ENCODE measurements at regions not wholly inside any gene's neighbourhood (a gene's known extent, or its start where the extent isn't known, plus 50 kb on each side); places are given as distances from the start of the nearest gene placed in this dataset.

DNA sequence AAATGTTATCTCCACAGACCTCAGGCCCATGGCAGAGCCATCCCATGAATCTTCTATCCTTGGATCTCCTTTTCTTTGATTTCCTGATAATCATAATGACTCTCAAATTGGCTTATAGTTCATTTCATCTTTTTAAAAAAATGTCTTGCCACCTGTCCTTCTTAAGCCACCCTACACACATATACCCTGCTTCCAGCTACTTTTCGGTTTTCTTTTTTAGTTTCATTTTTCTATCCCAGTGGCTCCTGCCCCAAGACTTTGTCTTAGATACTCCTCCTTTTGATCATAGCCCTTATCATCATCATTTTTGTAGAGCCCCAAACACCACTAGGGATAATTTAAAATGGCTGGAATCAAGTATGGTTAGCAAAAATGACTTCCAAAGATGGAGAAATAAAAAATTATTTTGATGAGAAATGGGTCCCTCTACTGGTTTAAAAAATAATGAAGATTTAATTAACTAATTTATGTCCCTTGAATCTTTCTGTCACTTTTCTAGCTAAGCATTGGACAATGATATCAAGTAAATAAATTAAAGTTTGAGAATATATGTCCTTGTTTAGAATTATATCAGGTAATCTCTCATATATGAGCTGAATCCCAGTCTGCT, 277.3 kb upstream of the SEMA3D start:
- no peak for ATAC-seq
- DNase-seq (ENCODE audit: missing footprints): no peak
- intact Hi-C loops (cut with DNase I): no loop called here

GRCh38 chr7:85462671-85463070, 275.8 kb upstream of the SEMA3D start:
- intact Hi-C loops (cut with DNase I): no loop called here
- peak; percentile 22 for DNase-seq (ENCODE audit: missing footprints)
- no peak for ATAC-seq

DNA sequence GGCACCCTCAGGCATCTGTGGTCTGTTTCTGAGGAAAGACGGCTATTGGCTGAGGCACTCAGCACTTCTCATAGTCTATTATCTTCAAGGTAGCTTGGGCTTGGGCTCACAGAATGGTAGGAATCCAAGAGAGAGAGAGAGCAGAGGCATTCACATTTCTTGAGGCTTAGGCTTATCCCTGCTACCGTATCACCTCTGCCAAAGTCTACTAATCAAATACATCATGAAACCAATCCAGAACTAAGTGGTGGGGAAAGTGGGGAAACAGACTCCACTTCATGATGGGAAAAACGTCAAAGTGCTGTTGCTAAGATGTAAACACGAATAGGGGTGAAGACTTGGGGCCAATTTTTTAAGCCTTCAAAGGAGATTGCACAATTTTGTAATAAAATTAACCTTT, 271.1 kb upstream of the SEMA3D start:
- ATAC-seq: no peak
- intact Hi-C loops (cut with DNase I): no loop called here
- no peak for DNase-seq (ENCODE audit: missing footprints)

DNA sequence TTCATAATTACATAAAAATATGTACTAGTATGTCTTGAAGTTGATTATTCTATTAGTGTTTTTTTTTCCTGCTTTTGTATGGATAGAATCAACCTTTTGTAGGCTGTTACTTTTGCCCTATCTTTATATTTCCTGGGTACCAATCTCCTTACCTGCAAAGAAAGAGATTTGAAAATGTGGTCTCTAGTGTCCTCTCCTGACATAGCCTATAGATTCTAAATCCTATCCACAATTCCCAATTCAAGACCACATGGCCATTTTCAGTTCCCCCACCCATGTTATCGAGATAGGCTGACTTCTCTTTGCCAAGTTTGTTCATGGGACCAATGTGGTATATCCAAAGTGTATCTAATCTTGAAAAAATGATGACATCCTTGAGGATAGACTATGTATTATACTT, 269.4 kb upstream of the SEMA3D start:
- intact Hi-C loops (cut with DNase I): no loop called here

GRCh38 chr7:85454904-85455303, 268.0 kb upstream of the SEMA3D start:
- no peak for DNase-seq (ENCODE audit: missing footprints)
- intact Hi-C loops (cut with DNase I): no loop called here
- no peak for ATAC-seq

More for the DNA sequence above, 269.4 kb upstream of the SEMA3D start:
- no peak for DNase-seq (ENCODE audit: missing footprints)
- no peak for ATAC-seq

GRCh38 chr7:85452674-85453073, 265.8 kb upstream of the SEMA3D start:
- no peak for DNase-seq (ENCODE audit: missing footprints)
- intact Hi-C loops (cut with DNase I): no loop called here

GRCh38 chr7:85449478-85449877, 262.6 kb upstream of the SEMA3D start:
- ATAC-seq: no peak
- DNase-seq (ENCODE audit: missing footprints): no peak
- intact Hi-C loops (cut with DNase I): no loop called here

More at GRCh38 chr7:85452674-85453073, 265.8 kb upstream of the SEMA3D start:
- ATAC-seq: no peak

GRCh38 chr7:85447004-85447403, 260.1 kb upstream of the SEMA3D start:
- DNase-seq (ENCODE audit: missing footprints) (no peak), ATAC-seq (no peak)
- intact Hi-C loops (cut with DNase I): no loop called here

GRCh38 chr7:85426487-85426960, 239.7 kb upstream of the SEMA3D start:
- intact Hi-C loops (cut with DNase I): no loop called here
- no peak for DNase-seq (ENCODE audit: missing footprints)
- ATAC-seq: no peak

GRCh38 chr7:85424298-85424697, 237.4 kb upstream of the SEMA3D start:
- intact Hi-C loops (cut with DNase I): no loop called here
- no peak for DNase-seq (ENCODE audit: missing footprints)
- no peak for ATAC-seq

- ATAC-seq (no peak), DNase-seq (ENCODE audit: missing footprints) (no peak)
- intact Hi-C loops (cut with DNase I): no loop called here
Observed at GRCh38 chr7:85423209-85423895, 236.5 kb upstream of the SEMA3D start.

GRCh38 chr7:85415743-85416142, 228.9 kb upstream of the SEMA3D start:
- DNase-seq (ENCODE audit: missing footprints) (no peak), ATAC-seq (no peak)
- intact Hi-C loops (cut with DNase I): no loop called here

GRCh38 chr7:85413718-85414117, 226.9 kb upstream of the SEMA3D start:
- DNase-seq (ENCODE audit: missing footprints): no peak
- intact Hi-C loops (cut with DNase I): no loop called here
- ATAC-seq: no peak

DNA sequence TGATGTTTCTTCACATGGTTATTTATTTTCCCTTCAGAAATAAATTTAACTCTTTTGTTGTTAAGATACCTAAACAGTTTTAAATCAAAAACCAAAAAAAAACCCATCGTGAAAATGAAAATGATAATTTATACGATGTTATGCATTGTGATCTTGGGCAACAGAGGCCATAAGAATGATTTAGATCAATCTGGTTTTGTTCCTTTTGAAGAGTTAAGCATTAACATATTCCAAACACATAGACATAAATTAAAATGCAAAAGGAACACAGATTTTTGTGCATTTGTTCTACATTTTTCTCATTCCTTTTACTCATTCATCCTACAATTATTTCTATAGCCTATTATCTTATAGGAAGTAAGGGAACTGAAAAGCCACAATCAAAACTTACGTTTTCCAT, 226.1 kb upstream of the SEMA3D start:
- intact Hi-C loops (cut with DNase I): no loop called here
- no peak for ATAC-seq
- no peak for DNase-seq (ENCODE audit: missing footprints)

- no peak for ATAC-seq
- intact Hi-C loops (cut with DNase I): no loop called here
Observed at GRCh38 chr7:85407391-85407790, 220.5 kb upstream of the SEMA3D start.

DNA sequence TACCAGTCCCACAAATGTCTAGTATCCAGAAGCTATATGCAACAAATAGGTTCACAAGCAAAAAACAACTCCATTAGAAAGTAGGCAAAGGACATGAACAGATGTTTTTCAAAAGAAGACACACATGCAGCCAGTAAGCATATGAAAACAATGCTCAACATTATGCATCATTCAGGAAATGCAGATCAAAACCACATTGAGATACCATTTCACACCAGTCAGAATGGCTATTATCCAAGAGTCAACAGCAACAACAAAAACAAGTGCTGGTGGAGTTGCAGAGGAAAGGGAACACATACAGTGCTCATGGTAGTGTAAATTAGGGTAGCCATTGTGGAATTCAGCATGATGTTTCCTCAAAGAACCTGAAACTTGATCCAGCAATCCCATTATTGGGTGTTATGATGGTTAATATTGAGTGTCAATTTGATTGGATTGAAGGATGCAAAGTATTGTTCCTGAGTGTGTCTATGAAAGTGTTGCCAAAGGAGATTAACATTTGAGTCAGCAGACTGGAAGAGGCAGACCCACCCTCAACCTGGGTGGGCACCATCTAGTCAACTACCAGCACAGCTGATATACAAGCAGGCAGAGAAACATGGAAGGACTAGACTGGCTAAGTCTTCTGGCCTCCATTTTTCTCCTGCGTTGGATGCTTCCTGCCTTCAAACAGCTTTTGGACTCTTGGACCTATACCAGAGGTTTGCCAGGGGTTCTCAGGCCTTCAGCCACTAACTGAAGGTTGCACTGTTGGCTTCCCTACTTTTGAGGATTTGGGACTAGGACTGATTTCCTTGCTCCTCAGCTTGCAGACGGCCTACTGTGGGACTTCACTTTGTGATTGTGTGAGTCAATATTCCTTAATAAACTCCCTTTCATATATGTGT, 218.4 kb upstream of the SEMA3D start:
- intact Hi-C loops (cut with DNase I): no loop called here
- ATAC-seq (no peak), DNase-seq (ENCODE audit: missing footprints) (no peak)

More at GRCh38 chr7:85407391-85407790, 220.5 kb upstream of the SEMA3D start:
- no peak for DNase-seq (ENCODE audit: missing footprints)

DNA sequence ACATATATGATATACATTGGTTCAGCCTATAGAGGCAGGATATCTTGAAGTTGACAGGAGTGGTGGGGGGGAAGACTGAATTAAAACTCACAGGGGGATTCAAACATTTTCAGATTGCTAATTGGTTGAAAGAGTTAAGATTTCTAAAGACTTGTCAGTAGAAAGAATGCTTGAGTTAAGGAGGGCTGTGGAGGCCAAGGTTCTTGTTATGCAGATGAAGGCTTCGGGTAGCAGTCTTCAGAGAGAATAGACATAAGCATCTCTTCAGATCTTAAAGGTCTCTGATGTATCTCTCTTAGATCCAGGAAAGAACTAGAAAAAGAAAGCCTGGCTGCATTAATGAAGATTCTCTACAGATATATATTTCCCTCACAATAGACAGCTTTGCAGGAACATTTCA, 209.8 kb upstream of the SEMA3D start:
- ATAC-seq (no peak), DNase-seq (ENCODE audit: missing footprints) (no peak)
- intact Hi-C loops (cut with DNase I): no loop called here

DNA sequence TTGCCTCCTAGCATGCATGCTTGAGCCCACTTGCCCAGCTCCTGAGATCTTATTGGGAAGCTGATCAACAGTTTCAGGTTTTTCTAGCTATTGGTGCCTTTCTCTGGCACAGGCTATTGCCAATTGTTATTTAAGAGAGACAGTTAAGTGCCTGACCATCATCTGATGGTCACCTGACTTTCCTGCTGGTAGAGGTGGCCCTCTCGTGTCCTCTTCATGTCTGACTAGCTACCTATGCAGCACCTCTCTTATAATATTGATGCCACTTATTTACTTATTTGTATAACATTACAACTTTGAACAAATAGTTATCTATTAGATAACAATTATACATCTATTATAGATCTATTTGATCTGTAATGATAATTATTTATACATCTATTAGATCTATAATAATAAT, 205.9 kb upstream of the SEMA3D start:
- intact Hi-C loops (cut with DNase I): no loop called here
- ATAC-seq: no peak
- DNase-seq (ENCODE audit: missing footprints): no peak

DNA sequence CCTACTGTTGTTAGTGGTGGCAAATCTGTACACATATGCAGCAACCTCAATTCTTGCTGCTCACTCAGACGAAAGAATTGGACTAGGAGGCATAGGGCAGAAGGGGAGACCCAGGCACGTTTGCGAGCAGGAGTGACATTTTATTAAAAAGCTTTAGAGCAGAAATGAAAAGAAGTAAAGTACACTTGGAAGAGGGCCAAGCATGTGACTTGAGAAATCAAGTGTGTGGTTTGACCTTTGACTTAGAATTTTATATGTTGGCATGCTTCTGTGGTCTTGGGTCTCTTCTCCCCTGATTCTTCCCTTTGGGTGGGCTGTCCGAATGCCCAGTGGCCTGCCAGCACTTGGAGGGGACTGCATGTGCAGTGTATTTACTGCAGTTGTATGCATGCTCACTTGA, 205.5 kb upstream of the SEMA3D start:
- intact Hi-C loops (cut with DNase I): no loop called here
- ATAC-seq (no peak), DNase-seq (ENCODE audit: missing footprints) (no peak)

DNA sequence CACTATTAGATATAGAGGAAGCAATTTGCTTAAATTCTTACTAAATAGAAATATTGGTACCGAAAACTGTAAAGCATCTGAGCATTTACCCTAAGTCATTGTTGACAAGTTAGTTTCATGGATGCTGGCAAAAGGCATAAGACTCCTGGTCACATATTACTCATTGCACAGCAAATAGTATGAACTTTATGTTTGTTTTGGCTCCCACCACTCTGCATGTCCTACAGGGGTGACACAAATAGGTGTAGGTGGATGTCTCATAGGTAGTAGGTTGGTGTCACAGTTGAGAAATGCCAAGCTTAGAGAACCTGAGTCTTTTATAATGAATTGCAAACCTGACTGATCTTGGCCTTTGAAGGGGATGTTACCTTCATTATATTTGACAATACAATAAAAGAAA, 199.6 kb upstream of the SEMA3D start:
- intact Hi-C loops (cut with DNase I): no loop called here
- ATAC-seq (no peak), DNase-seq (ENCODE audit: missing footprints) (no peak)

All from Right ventricle myocardium inferior (tissue), 1 donor.